ENCODE measurements at regions not wholly inside any gene's neighbourhood (a gene's known extent, or its start where the extent isn't known, plus 50 kb on each side); places are given as distances from the start of the nearest gene placed in this dataset.

DNA sequence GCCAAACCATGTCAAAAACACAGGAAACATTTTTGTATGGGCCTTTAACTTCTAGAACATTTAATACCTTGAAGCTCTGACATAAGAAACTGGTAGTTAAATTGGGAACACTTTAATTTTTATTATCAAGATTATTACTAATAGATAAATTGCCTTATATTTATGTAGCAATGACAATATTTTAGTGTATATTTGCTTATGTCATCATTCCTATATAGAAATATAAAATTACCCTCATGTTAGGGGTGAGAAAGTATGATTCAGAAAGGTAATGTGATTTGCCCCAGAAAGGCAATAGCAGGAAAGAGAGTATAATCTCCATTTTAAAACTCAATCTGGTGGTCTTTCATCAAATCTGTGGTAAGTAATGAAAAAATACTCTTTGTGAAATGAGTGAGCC, 147.4 kb downstream of the IL15 start:
- TF ChIP-seq CTCF (IDR thresholded peaks at IDR 0.05; ENCODE audit: insufficient read depth, low read depth, low read length, missing control alignments), result no peak
- DNase-seq (ENCODE audit: low read depth), result no peak
- no peak overlapping the region for H3K4me3 ChIP-seq (ENCODE audit: low read depth, low read length)

DNA sequence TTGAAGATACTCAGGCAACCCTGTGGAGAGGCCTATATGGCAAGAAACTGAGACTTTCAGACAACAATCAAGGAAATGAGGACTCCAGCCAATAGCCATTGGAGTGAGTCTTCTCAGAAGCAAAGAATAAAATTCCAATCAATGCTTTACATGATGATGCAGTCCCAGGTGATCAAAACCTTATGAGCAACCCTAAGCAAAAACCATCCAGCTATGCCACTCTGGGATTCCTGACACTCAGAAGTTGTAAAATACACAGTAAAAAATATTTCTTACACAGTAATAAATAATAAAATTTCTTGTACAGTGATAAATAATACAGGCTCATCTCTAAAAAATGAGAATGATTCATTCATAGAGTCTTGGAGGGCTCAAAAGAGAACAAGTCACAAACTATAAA, 150.6 kb downstream of the IL15 start:
- no peak for DNase-seq (ENCODE audit: low read depth)
- TF ChIP-seq CTCF (IDR thresholded peaks at IDR 0.05; ENCODE audit: insufficient read depth, low read depth, low read length, missing control alignments), result no peak
- no peak overlapping the region for H3K4me3 ChIP-seq (ENCODE audit: low read depth, low read length)

- H3K4me3 ChIP-seq (ENCODE audit: low read depth, low read length), result no peak overlapping the region
- no peak for TF ChIP-seq CTCF (IDR thresholded peaks at IDR 0.05; ENCODE audit: insufficient read depth, low read depth, low read length, missing control alignments)
Measured at GRCh38 chr4:141788169-141788915, 152.0 kb downstream of the IL15 start.

DNA sequence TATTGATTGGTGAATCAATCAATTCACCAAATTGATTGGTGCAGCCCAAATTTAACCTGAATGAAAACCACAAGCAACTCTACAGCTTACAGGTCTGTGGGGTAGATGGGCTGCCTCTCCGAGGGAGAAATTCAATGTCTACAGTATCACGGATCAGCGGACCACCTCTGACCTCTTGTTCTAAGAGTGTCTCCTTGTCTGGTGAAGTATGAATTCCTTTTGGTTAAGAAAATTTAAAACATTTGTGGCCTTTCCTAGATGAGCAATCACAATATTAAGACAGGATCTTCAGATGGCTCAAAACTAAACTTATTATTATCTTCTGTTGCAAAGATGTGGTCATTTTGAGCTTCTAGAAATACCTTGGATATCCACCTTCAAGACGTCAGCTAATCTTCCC, 153.3 kb downstream of the IL15 start:
- TF ChIP-seq CTCF (IDR thresholded peaks at IDR 0.05; ENCODE audit: insufficient read depth, low read depth, low read length, missing control alignments), result no peak
- no peak overlapping the region for H3K4me3 ChIP-seq (ENCODE audit: low read depth, low read length)
- no peak for DNase-seq (ENCODE audit: low read depth)

More at GRCh38 chr4:141788169-141788915, 152.0 kb downstream of the IL15 start:
- DNase-seq (ENCODE audit: low read depth), result no peak

- no peak overlapping the region for H3K4me3 ChIP-seq (ENCODE audit: low read depth, low read length)
- DNase-seq (ENCODE audit: low read depth), result no peak
- no peak for TF ChIP-seq CTCF (IDR thresholded peaks at IDR 0.05; ENCODE audit: insufficient read depth, low read depth, low read length, missing control alignments)
Measured at GRCh38 chr4:141792164-141792563, 155.8 kb downstream of the IL15 start.

- TF ChIP-seq CTCF (IDR thresholded peaks at IDR 0.05; ENCODE audit: insufficient read depth, low read depth, low read length, missing control alignments), result no peak
- DNase-seq (ENCODE audit: low read depth), result no peak
- H3K4me3 ChIP-seq (ENCODE audit: low read depth, low read length), result no peak overlapping the region
Measured at GRCh38 chr4:141797966-141798365, 161.6 kb downstream of the IL15 start.

DNA sequence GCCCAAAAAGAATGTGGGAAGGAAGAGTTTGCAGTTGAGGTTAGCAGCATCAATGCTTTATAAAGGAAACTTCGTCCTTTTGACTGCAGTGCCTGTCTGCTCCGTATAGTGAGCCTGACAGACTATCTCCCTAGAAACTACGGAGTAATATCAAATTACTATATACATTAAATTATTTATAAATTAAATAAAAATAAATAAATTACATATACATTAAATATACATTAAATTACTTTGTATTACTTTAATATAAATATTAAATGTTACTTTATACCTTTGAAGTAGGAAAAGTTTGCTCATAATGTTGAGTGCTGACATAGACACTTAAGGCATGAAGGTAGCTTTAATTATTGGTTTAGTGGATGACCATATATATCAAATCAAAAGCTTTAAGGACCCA, 165.2 kb downstream of the IL15 start:
- TF ChIP-seq CTCF (IDR thresholded peaks at IDR 0.05; ENCODE audit: insufficient read depth, low read depth, low read length, missing control alignments), result no peak
- no peak for DNase-seq (ENCODE audit: low read depth)
- no peak overlapping the region for H3K4me3 ChIP-seq (ENCODE audit: low read depth, low read length)
